A549 (cell line): ENCODE measurements at regions not wholly inside any gene's neighbourhood (a gene's known extent, or its start where the extent isn't known, plus 50 kb on each side); places are given as distances from the start of the nearest gene placed in this dataset.

Source experiments
- BHLHE40 ChIP-seq: IDR thresholded peaks from 2 replicates; pipeline ENCODE4 v1.6.1; 2012; ENCODE audit warnings: low read depth, low read length, inconsistent platforms
- EHMT2 ChIP-seq: fragments of 200-600 bp; sonication (generic); IDR thresholded peaks from 2 replicates; pipeline ENCODE4 v1.6.1; 2016; ENCODE audit warnings: antibody characterized with exemption, low read depth, mild to moderate bottlenecking, moderate library complexity
- HDAC2 ChIP-seq: fragments of 200-600 bp; sonication (generic); IDR thresholded peaks from 2 replicates; pipeline ENCODE4 v1.6.1; 2016
- JUN ChIP-seq, 2 experiments: fragments of >200 bp; sonication (Bioruptor Twin); formaldehyde crosslinking; IDR thresholded peaks; 2 replicates in 1 of 2; 3 replicates in 1 of 2; pipeline ENCODE4 v1.6.1; 2016 to 2017
- JUNB ChIP-seq: fragments of >200 bp; sonication (Bioruptor Twin); formaldehyde crosslinking; IDR thresholded peaks from 2 replicates; pipeline ENCODE4 v1.6.1; 2016
- RNF2 ChIP-seq: fragments of 200-600 bp; sonication (generic); IDR thresholded peaks from 2 replicates; pipeline ENCODE4 v1.6.1; 2016; ENCODE audit warnings: low read depth, mild to moderate bottlenecking, antibody characterized with exemption, moderate library complexity, borderline replicate concordance
- SMC3 ChIP-seq: fragments of >200 bp; sonication (Bioruptor Twin); formaldehyde crosslinking; IDR thresholded peaks from 3 replicates; pipeline ENCODE4 v1.6.1; 2018; ENCODE audit warnings: inconsistent platforms
- SREBF2 ChIP-seq: fragments of 450-650 bp; IDR thresholded peaks from 2 replicates; pipeline ENCODE4 v1.6.1; 2014; ENCODE audit warnings: mild to moderate bottlenecking, moderate library complexity
- TF ChIP-seq, protein P1 (sequence below): fragments of >200 bp; sonication (Bioruptor Twin); formaldehyde crosslinking; IDR thresholded peaks from 3 replicates; pipeline ENCODE4 v1.5.1; 2016
- TF ChIP-seq, protein P2 (sequence below): fragments of 450-650 bp; IDR thresholded peaks from 2 replicates; pipeline ENCODE4 v1.6.1; 2014; ENCODE audit warnings: antibody characterized with exemption

DNA sequence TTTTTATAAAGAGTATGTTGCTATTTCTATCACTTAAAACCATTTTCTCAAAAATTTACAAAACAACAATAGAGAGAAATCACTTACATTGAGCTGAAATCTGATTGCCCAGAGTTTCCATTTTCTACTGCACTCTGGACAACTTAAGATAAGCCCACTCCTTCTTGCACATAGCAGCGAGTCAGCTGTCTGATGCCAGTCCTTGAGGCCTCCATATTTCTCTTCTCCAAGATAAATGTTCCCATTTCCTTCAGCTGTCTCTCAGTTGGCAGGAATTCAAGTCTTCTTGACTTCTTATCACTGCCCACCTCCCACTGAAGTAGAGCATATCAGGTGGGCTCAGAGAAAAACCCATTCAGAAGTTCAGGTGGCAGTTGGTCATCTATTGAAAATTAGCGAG lies 78.5 kb upstream of the PIP5K1B start:
- TF ChIP-seq, protein P1, sequence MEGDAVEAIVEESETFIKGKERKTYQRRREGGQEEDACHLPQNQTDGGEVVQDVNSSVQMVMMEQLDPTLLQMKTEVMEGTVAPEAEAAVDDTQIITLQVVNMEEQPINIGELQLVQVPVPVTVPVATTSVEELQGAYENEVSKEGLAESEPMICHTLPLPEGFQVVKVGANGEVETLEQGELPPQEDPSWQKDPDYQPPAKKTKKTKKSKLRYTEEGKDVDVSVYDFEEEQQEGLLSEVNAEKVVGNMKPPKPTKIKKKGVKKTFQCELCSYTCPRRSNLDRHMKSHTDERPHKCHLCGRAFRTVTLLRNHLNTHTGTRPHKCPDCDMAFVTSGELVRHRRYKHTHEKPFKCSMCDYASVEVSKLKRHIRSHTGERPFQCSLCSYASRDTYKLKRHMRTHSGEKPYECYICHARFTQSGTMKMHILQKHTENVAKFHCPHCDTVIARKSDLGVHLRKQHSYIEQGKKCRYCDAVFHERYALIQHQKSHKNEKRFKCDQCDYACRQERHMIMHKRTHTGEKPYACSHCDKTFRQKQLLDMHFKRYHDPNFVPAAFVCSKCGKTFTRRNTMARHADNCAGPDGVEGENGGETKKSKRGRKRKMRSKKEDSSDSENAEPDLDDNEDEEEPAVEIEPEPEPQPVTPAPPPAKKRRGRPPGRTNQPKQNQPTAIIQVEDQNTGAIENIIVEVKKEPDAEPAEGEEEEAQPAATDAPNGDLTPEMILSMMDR: no peak
- TF ChIP-seq EHMT2: no peak
- no peak for TF ChIP-seq HDAC2
- TF ChIP-seq SMC3: no peak
- no peak for TF ChIP-seq JUN (IDR thresholded peaks at IDR 0.05)
- TF ChIP-seq RNF2: no peak
- TF ChIP-seq SREBF2: no peak
- TF ChIP-seq, protein P2, sequence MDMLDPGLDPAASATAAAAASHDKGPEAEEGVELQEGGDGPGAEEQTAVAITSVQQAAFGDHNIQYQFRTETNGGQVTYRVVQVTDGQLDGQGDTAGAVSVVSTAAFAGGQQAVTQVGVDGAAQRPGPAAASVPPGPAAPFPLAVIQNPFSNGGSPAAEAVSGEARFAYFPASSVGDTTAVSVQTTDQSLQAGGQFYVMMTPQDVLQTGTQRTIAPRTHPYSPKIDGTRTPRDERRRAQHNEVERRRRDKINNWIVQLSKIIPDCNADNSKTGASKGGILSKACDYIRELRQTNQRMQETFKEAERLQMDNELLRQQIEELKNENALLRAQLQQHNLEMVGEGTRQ: no peak
- TF ChIP-seq BHLHE40: no peak
- no peak for TF ChIP-seq JUNB
